ENCODE measurements at regions not wholly inside any gene's neighbourhood (a gene's known extent, or its start where the extent isn't known, plus 50 kb on each side); places are given as distances from the start of the nearest gene placed in this dataset.

DNA sequence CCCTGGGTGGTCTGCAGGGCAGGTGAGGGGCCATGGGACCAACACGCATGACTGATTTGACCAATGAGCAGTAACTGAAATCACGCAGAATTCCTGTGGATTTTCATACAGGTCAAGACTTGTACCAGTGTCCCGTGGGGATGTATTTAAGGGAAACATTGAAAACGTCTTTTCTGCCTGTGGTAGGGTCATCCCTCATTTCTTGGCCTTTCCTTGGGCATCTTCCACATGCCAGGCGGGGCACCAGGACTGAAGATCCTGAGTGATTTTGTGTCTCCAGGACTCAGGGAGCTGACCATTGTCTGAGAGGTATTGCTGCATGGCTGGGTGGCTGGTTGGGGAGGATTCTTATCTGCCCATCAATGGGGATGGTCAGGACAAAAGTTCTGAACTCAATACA, 289.0 kb downstream of the GLRX3 start:
- H3K4me1 Mint-ChIP-seq (ENCODE audit: low read depth), result no peaks in the 10 kb centered on the region
- no peak for ATAC-seq
- H3K27me3 Mint-ChIP-seq (ENCODE audit: low read depth), result peaks cover 5% of the 10 kb centered on the region
- no peak overlapping the region for H3K4me3 Mint-ChIP-seq
- H3K36me3 Mint-ChIP-seq (ENCODE audit: insufficient read depth), result no peaks in the 10 kb centered on the region
- H3K9me3 Mint-ChIP-seq, result peaks cover 4% of the 10 kb centered on the region
- no peak for DNase-seq

DNA sequence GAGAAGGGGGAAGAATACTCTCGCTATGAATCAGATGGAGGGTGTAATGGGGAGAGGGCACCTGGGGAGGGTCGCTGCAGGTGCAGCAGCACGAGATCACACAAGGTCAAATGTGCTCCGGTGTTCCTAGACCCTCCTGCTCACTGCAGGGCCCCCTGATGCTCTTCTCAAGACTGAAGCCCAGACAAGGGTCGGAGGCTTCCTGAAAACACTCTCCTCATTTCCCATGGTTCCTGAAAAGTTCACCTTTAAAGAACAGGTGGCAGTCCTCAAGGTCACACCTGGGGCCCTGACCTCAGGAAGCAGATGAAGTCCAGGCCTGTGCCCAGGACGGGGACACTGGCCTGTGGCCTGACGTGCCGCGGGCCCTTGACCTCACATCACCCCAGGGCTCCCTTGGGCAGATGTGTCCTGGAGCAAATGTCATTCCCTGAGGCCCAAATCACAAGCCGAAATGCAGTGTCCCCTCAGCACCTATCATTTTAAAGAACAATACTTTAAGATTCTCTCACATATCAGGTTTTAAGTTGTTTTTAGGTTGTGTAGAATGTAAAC, 289.8 kb downstream of the GLRX3 start:
- Mint-ChIP-seq H3K4me1 (ENCODE audit: low read depth) (no peaks in the 10 kb centered on the region), H3K4me3 (no peak overlapping the region), H3K9me3 (peaks cover 4% of the 10 kb centered on the region), H3K36me3 (ENCODE audit: insufficient read depth) (no peaks in the 10 kb centered on the region), H3K27me3 (ENCODE audit: low read depth) (peaks cover 5% of the 10 kb centered on the region)
- no peak for DNase-seq
- no peak for ATAC-seq

DNA sequence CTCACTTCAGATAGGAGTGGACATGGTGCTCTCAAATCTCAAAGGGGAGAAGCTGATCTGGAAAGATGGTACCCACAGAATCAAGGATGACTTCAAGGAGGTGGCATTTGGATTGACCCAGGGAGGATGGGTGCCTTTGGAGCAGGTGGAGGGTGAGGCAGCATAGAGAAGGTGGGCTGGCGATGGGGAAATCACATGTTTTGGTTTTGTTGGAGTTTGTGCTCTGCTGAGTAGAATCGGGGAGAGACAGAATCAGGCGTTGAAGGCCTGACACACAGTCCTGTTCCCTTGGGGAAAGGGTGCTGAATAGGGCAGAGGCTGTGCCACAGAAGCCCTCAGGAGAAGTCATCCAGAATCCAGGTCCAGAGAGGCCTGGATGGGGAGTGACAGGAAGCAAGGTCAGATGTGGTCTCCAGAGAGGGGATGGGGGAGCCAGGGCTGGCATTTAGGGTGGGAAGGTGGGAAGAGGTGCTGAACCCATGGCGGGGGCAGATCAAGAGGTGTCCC, 291.1 kb downstream of the GLRX3 start:
- Mint-ChIP-seq H3K4me3 (no peak overlapping the region), H3K4me1 (ENCODE audit: low read depth) (no peaks in the 10 kb centered on the region), H3K9me3 (peaks cover 4% of the 10 kb centered on the region), H3K36me3 (ENCODE audit: insufficient read depth) (no peaks in the 10 kb centered on the region), H3K27me3 (ENCODE audit: low read depth) (peaks cover 6% of the 10 kb centered on the region)
- DNase-seq (no peak), ATAC-seq (no peak)

DNA sequence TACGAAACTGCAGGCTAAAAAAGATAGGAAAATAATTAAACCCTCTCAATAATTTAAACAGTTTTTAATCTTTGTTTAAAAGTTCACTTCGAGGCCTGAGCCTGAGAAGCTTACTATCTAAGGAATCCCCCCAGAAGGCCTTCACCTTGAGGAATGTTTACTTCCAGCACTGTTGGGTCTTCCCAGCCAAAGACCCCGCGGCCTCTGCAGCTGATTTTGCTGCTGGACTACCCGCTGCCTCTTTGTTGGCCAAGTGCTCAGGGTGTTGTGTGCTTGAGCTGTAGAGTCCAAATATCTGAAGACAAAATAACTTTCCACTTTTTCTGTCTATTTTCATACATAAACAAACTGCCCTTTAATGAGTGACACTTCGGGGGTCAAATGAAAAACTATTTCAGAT, 292.7 kb downstream of the GLRX3 start:
- no peak overlapping the region for H3K4me3 Mint-ChIP-seq

DNA sequence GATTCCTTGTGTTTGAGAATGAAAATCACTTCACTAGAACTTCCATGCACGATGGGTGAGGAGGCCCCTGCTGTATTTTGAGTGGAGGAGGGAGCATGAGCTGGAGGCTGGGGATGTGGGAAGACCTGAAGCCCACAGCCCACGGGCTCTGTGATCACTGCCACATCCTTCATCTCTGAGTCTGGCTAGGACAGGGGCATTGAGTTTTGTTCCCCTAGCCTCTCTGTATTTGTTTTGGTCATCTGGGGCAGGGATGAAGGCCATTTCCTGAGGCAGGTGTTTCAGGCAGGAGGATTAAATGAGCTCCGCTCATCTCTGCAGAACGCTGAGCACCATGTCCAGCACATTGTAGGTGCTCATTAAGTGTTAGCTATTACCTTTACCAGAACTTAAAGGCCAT, 293.6 kb downstream of the GLRX3 start:
- Mint-ChIP-seq H3K27me3 (ENCODE audit: low read depth) (peaks cover 2% of the 10 kb centered on the region), H3K4me1 (ENCODE audit: low read depth) (no peaks in the 10 kb centered on the region), H3K4me3 (no peak overlapping the region), H3K36me3 (ENCODE audit: insufficient read depth) (no peaks in the 10 kb centered on the region), H3K9me3 (no peaks in the 10 kb centered on the region)
- DNase-seq (no peak), ATAC-seq (no peak)

More for the DNA sequence above, 292.7 kb downstream of the GLRX3 start:
- Mint-ChIP-seq H3K27me3 (ENCODE audit: low read depth) (peaks cover 2% of the 10 kb centered on the region), H3K4me1 (ENCODE audit: low read depth) (no peaks in the 10 kb centered on the region), H3K36me3 (ENCODE audit: insufficient read depth) (no peaks in the 10 kb centered on the region), H3K9me3 (no peaks in the 10 kb centered on the region)
- no peak for DNase-seq
- ATAC-seq, result no peak

DNA sequence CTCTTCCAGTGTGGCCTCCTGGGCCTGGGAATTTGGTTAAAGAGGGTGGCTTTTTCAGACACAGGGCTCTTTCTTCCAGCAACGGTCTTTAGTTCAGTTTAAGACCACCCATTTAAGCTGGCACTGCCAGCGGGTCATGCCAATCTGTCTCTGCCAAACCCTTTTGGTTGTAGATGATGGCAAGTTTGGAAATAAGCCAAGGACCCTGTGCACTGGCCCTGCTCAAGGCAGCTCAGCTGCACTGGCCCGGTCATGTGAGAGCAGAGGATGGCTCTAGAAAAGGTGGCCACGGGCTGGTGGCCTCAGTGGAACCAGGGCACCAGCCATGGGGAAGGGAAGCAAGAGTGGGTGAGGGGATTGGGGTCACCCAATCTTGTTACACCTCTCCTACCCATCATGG, 294.1 kb downstream of the GLRX3 start:
- no peak for DNase-seq
- Mint-ChIP-seq H3K27me3 (ENCODE audit: low read depth) (peaks cover 2% of the 10 kb centered on the region), H3K4me3 (no peak overlapping the region), H3K36me3 (ENCODE audit: insufficient read depth) (no peaks in the 10 kb centered on the region), H3K9me3 (no peaks in the 10 kb centered on the region), H3K4me1 (ENCODE audit: low read depth) (no peaks in the 10 kb centered on the region)
- ATAC-seq, result no peak

DNA sequence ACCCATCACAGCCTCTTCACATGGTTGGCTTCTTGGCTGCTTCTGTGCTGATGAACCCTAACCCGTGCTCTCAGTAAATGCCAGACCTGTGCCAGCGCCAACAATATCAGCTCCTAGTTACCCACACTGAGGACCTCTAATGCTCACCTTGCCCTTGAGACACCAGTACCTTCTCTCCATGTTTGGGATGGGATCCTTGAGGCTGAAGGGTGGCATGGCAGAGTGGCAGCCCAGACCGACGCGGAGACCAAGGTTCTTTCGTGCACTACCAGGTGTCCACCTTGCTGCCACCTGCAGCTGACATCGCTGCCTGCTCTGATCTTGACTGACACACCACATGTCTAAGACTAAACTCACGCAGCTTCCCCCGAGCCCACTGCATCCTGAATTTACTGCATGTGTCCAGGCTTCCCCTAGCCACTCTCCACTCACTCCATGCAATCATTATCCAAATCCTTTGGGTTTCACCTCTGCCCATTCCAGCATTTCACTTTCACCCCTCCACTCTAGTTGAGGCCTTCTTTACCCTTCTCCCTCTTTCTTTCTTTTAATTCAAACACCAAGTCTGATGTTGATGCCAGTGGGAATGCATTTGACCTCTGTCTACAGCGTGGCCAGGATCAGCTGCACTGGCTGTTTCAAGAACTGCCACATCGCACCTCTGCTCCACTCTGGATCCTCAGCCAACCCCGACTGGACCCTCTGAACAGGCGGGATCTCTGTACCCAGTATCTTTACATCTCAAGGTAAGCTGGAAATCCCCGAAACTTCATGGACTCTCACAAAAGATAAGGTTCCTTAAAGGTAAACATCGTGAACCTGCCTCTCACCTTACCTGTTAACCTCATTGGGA, 294.9 kb downstream of the GLRX3 start:
- H3K4me1 Mint-ChIP-seq (ENCODE audit: low read depth), result no peaks in the 10 kb centered on the region
- no peaks in the 10 kb centered on the region for H3K36me3 Mint-ChIP-seq (ENCODE audit: insufficient read depth)
- H3K27me3 Mint-ChIP-seq (ENCODE audit: low read depth), result peaks cover 2% of the 10 kb centered on the region
- DNase-seq (no peak), ATAC-seq (no peak)
- H3K4me3 Mint-ChIP-seq, result no peak overlapping the region
- H3K9me3 Mint-ChIP-seq, result no peaks in the 10 kb centered on the region

DNA sequence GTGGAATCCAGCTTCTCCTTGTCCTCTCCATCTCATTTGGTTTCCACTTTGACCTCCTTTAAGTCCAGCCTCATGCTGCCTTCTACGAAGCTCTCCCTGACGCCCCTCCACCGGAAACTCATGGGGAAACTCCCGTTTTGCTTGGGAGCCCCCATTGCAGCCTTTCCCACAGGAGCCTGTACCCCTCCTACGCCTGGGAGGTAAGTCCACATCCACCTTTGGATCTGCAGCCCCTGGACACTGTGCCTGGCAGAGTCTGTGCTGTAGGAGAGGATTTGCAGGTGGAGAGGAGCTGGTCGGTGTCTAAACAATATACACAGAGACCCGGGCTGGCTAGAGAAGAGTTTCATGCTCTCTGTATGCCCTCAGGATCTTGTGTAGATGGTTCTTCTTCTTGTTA, 296.1 kb downstream of the GLRX3 start:
- H3K4me1 Mint-ChIP-seq (ENCODE audit: low read depth), result no peaks in the 10 kb centered on the region
- H3K4me3 Mint-ChIP-seq, result no peak overlapping the region
- DNase-seq (no peak), ATAC-seq (no peak)
- H3K27me3 Mint-ChIP-seq (ENCODE audit: low read depth), result peaks cover 2% of the 10 kb centered on the region
- peaks cover 2% of the 10 kb centered on the region for H3K9me3 Mint-ChIP-seq
- H3K36me3 Mint-ChIP-seq (ENCODE audit: insufficient read depth), result no peaks in the 10 kb centered on the region

DNA sequence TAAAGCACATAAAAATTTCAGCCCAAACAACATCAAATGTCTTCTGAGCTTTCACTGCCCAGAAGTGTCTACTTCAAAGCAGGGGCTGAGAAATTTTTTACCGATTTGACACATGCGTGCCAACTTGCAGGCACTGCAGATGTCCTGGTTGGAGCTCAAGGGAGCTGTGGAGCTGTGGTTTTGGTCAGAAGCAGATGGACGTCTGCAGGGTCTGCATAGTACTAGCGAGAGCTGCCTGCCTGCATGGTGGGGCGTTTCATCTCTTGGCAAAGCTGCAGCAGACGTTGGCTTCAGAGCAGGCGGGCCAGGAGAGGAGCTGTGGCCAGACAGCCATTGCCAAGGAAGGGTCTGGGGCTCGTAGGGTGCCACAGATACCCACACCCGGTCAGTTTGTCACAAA, 296.7 kb downstream of the GLRX3 start:
- no peaks in the 10 kb centered on the region for H3K4me1 Mint-ChIP-seq (ENCODE audit: low read depth)
- H3K9me3 Mint-ChIP-seq, result peaks cover 5% of the 10 kb centered on the region
- no peak overlapping the region for H3K4me3 Mint-ChIP-seq
- peaks cover 2% of the 10 kb centered on the region for H3K27me3 Mint-ChIP-seq (ENCODE audit: low read depth)
- no peaks in the 10 kb centered on the region for H3K36me3 Mint-ChIP-seq (ENCODE audit: insufficient read depth)
- DNase-seq, result no peak
- no peak for ATAC-seq

DNA sequence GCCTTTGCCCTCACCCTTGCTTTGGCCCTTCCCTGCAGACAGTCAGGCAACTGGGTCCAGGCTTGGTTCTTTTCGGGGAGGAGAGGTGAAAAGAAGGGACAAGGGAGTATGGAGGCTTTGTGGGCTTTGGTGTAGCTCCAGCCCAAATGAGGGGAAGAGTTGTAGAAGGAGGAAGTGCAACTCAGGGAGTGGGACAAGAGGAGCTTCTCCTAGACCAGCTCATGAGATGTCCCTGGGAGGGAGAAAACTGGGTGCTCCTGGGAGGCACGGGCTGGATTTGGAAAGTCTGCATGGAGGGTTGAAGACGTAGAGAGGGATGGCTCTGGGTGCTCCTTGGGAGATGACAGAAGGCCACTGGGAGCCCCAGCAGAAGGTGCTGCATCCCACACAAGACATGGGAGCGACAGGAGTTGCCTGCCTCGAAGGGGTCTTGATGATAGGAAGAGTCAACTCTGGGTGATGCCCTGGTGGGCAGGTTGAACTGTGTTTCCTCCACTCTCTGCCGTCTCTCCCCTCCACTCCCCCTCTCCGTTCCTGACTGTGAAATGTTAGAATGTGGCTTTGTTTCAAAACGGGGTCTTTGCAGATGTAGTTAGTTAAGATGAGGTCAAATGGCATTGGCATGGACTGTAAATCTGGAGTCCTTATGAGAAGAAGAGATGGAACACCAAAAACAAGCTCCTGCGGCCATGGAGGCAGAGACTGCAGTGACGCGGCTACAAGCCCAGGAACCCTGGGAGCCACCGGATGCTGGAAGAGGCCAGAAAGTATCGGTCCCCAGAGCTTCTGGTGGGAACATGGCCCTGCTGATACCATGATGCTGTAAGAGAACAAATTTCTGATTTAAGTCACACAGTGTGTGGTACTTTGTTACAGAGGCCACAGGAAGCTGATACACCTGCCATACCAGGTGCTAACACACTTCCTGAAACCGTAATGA, 298.5 kb downstream of the GLRX3 start:
- no peak overlapping the region for H3K4me3 Mint-ChIP-seq
- peaks cover 5% of the 10 kb centered on the region for H3K9me3 Mint-ChIP-seq
- H3K36me3 Mint-ChIP-seq (ENCODE audit: insufficient read depth), result no peaks in the 10 kb centered on the region
- H3K4me1 Mint-ChIP-seq (ENCODE audit: low read depth), result no peaks in the 10 kb centered on the region
- no peak for DNase-seq
- ATAC-seq, result no peak
- peaks cover 2% of the 10 kb centered on the region for H3K27me3 Mint-ChIP-seq (ENCODE audit: low read depth)

DNA sequence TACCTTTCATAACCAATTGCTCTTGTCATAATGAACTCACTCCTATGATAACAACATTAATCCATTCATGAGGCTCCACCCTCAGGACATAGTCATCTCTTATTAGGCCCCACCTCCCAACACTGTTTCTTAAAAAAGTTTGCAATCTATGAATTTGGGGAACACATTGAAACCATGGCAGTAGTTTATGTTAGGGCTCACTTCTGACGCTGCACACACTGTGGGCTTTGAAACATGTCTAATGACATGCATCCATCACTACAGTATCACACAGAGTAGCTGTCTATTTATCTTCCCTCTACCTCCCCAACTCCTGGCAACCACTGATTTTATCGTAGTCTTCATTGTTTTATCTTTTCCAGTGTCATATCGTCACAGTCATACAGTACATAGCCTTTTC, 299.8 kb downstream of the GLRX3 start:
- peaks cover 2% of the 10 kb centered on the region for H3K27me3 Mint-ChIP-seq (ENCODE audit: low read depth)
- H3K4me1 Mint-ChIP-seq (ENCODE audit: low read depth), result no peaks in the 10 kb centered on the region
- no peaks in the 10 kb centered on the region for H3K36me3 Mint-ChIP-seq (ENCODE audit: insufficient read depth)
- ATAC-seq, result no peak
- H3K9me3 Mint-ChIP-seq, result peaks cover 5% of the 10 kb centered on the region
- H3K4me3 Mint-ChIP-seq, result no peak overlapping the region
- no peak for DNase-seq

DNA sequence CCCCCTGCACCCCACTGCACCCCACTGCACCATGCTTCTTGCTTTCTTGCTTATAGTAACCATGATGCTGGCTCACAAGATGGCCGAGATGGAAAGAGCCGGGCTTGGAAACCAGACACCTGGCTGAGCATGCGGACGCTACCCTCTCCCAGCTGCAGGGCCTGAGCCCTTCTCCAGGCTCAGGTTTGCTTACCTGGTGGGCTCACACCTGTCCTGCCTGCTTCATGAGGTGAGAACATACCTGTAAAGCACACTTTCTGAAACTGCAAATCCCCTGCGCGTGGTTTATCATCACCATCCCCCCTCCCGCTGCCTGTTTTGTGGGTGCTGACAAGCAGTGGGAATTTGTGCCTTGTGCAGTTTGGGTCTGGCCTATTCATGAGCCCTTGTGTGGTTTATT, 302.7 kb downstream of the GLRX3 start:
- no peaks in the 10 kb centered on the region for H3K27me3 Mint-ChIP-seq (ENCODE audit: low read depth)
- no peak for ATAC-seq
- DNase-seq, result no peak
- peaks cover 5% of the 10 kb centered on the region for H3K9me3 Mint-ChIP-seq
- no peaks in the 10 kb centered on the region for H3K36me3 Mint-ChIP-seq (ENCODE audit: insufficient read depth)
- H3K4me3 Mint-ChIP-seq, result no peak overlapping the region
- no peaks in the 10 kb centered on the region for H3K4me1 Mint-ChIP-seq (ENCODE audit: low read depth)

DNA sequence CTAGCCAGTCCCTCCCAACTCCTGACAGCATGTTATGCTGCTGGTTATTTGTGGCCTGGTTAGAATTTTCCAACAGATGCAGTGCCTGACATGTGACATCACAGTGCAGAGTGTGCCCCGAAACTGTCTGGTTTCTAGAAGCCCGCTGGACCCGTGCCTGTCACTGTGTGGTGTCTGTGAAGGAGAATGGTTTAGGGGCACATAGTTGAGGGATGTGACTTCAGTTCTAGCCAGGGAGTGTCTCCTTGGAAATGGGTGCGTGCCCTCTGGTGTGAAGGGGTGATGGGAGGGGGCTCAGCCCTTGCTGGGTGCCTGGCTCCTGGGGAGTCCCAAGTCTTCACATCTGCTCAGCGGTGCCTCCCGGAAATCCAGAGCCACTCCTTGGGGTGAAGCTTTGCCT, 303.6 kb downstream of the GLRX3 start:
- ATAC-seq (no peak), DNase-seq (no peak)
- Mint-ChIP-seq H3K4me1 (ENCODE audit: low read depth) (no peaks in the 10 kb centered on the region), H3K9me3 (peaks cover 5% of the 10 kb centered on the region), H3K27me3 (ENCODE audit: low read depth) (no peaks in the 10 kb centered on the region), H3K36me3 (ENCODE audit: insufficient read depth) (no peaks in the 10 kb centered on the region), H3K4me3 (no peak overlapping the region)

DNA sequence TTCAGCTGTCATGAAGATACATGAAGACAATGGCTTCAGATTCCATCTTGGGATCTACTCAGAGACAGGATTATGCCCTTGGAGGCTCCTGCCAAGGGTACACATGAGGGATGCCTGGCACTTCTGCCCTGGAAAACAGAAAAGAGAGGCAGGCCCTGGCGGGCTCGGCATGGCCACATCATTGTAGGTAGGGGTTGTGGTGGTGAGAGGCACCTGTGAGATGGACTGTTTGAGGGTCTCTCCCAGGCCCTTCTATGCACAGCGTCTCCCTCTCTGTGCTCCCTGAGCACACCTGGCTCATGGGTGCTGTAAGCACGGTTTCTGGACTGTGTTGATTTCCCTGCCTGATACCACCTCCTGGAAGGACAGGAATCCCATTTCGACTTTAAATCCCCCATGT, 304.3 kb downstream of the GLRX3 start:
- ATAC-seq (no peak), DNase-seq (no peak)
- Mint-ChIP-seq H3K9me3 (peaks cover 5% of the 10 kb centered on the region), H3K4me1 (ENCODE audit: low read depth) (no peaks in the 10 kb centered on the region), H3K27me3 (ENCODE audit: low read depth) (no peaks in the 10 kb centered on the region), H3K4me3 (no peak overlapping the region), H3K36me3 (ENCODE audit: insufficient read depth) (no peaks in the 10 kb centered on the region)

Data from activated T-cell treated with anti-CD3 and anti-CD28 coated beads, Interleukin-2, amount 50 U/mL, for 4 hours (primary cell).